ENCODE measurements at regions not wholly inside any gene's neighbourhood (a gene's known extent, or its start where the extent isn't known, plus 50 kb on each side); places are given as distances from the start of the nearest gene placed in this dataset.

GRCh38 chr7:25638590-25639244 lies 410.4 kb upstream of the NPVF start:
- DNase-seq = no peak

DNA sequence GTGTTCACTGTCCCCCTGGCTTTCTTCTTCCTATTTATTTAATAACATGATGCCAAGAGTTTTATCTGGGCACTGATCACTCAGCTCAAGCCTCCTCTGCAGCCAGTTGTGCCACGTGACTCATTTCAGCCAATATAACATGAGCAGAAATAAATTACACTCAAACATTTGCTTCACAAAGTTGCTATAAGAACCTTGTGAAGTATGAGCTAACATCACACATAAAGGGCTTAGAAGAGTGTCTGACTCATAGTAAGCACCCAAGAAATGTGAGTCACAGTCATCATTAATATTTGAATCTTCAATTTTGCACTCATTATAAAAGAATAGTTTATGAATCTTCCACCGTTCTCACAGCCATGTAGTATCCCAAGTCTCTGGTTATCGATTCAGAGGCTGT lies 414.6 kb upstream of the NPVF start:
- no peak for DNase-seq

GRCh38 chr7:25643286-25643685 lies 415.0 kb upstream of the NPVF start:
- no peak for DNase-seq

- DNase-seq = no peak
These were observed 415.6 kb upstream of the NPVF start for GRCh38 chr7:25643770-25644394.

- DNase-seq = no peak
These were observed 418.6 kb upstream of the NPVF start for GRCh38 chr7:25646726-25647413.

DNA sequence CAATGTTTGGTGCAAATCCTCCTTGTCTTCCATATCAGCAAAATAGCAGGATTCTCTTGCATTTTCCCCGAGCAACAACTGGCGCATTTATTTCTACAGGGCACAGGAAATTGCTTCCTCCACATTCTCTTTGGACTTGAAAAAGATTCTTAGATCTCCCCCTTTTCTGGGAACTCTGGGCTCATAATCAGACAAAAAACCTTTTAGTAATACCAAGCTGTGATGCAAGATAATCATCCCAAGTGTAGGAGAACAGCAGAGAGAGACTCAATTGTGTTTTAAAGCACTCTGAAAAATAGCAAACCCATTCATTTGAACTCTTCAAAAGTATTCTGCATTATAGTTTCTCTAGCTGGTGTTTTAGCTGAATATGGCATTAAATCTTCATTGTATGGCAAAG lies 419.6 kb upstream of the NPVF start:
- DNase-seq = no peak

GRCh38 chr7:25652366-25652765 lies 424.1 kb upstream of the NPVF start:
- DNase-seq = no peak

DNA sequence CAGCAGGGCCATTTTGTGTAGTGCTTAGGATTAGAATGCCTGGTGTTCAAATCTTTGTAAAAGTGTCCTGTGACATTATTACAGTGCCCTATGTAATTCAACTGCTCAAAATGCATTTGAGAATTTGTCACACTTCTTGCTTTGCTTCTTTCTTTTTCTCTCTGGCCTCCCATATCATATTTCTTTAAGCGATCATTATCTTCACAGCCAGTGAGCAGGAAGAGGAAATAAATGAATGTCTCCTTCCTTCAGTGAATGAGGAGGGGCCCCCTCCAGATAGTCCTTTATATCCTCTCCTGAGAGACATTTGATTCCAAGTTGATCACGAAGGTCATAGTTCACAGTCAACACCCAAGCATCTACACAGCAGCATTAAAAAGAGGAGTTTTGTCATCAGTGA lies 425.1 kb upstream of the NPVF start:
- no peak for DNase-seq

DNA sequence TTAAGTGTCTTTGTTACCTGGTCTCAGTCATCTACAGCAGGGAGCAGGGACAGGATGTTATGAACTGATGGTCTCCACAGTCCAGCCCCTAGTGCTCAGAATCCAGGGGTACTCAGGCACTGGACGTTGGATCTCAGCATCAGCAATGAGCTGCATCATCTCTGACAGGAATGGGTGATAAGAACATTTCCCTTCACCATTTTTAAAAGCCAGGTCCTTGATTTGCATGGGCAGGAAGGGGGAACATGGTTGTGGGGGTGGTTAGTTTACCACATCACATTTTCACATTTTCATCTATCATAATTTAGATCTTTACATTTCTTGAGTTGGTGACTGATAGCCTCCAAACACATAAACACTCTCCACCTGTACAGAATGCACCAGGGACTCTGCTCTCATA lies 427.8 kb upstream of the NPVF start:
- DNase-seq = no peak

GRCh38 chr7:25656581-25657026 lies 428.3 kb upstream of the NPVF start:
- DNase-seq = no peak

DNA sequence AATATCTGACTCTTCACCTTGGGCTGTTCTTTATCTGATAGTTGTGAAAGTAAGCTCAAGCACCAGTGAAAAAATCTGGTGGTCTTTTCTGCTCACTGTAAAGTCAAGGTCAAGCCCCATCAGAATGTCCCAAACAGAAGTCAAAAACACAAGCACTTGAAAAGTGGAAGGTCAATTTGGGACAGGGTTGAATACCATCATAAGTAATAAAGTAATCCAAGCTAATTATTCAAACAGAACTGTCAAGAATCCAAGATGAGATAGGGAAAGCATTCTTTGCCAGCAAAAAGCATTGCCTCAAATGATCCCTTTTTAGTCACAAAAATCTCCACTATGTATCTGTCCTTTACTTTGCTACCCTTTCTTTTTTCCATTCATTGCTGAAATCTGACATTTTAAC lies 430.1 kb upstream of the NPVF start:
- no peak for DNase-seq

DNA sequence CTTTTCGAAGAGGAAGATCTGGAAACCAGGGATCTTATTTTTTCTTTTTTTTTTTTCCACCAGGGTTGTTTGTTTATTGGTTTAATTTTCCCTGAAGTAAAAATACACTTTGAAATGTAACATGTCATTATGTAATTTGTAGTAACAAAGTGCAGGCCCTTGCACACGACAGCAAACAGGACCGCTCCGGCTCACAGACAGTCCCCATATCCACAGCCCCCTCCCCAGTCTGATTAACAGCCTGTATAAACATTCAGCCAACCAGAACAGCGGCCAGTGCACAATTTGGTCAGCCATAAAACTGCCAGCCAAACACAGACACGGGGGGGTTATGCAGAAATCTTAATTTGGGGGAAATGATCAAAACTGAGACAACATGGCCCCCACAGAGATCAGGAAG lies 431.6 kb upstream of the NPVF start:
- DNase-seq = no peak

- no peak for DNase-seq
These were observed 434.8 kb upstream of the NPVF start for GRCh38 chr7:25662841-25663800.

GRCh38 chr7:25663877-25664276 lies 435.6 kb upstream of the NPVF start:
- no peak for DNase-seq

- DNase-seq = no peak
These were observed 436.3 kb upstream of the NPVF start for GRCh38 chr7:25664593-25664992.

- DNase-seq = no peak
These were observed 437.1 kb upstream of the NPVF start for GRCh38 chr7:25665374-25665773.

DNA sequence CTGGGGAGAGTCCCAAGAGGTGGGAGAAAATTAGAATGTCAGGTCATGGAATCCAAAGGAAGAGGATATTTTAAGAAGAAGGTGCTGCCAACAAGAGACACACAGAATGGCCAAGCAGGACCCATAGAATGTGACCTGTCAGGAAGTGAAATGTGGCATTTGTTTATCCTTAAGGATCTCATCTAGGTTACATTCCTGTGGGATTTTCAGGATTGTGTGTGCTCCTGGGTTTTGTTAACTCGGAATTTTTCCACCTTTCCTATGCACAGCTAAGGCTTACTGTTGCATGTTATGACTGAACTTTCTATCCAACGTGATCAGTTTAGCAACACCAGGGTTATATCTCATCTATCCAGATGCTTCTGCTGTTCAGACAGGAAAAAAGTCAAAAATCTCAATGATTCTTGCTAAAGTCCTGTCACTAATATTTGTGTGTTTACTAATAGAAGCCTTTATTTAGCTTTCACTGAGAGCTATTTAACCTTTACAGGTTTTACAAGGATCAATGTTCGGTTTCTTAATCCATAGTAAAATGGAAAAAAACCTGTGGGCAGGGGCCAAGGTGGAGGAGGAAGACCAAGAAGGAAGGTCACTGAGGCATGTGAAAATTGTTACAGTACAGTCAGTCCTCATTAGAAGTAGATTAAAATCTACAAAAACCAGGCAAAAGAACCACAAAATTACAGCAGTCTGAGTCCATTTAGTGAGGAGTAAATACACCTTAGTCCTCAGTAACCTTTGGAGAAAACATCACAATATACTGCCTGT lies 437.8 kb upstream of the NPVF start:
- DNase-seq = no peak

DNA sequence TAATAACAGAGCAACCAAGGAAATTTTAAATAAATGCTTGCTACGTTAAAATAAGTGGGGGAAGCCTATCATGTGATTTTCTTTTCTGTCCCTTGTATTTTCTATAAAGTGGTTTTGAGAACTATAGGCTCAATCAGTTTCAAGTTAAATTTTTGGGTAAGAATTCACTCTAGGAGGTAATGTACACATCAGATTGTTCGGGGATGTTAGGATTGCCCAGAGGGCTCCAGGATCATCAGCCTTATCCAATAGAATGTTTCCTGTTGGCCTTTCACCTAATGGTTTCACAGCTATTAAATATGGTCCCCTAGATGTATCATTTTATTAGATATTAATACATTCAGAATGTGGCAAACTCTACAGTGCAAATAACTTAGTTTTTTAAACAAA lies 438.4 kb upstream of the NPVF start:
- DNase-seq = no peak

DNA sequence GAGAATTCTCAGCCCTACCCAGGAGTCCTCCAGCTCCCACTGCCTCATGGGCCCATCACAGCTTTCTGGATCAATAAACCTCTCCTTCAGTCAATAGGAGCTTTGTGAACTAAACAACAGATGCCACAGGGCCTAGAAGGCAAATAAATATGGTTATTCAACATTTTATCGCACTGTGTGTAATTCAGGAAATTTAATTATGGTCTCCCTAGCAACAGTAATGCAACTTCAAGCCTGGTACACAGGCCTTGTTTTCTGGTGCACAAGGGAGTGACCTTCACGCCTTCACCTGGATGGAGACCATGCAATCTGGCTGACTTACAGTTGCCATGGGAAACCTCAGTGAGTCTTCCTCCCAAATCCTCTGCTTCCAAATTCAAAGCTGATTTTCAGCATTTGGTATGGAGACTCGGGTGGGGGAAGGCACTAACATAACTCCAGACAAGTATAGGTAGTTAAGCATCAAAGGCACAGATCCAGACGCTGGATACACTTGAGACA lies 441.0 kb upstream of the NPVF start:
- no peak for DNase-seq

GRCh38 chr7:25669961-25670841 lies 441.9 kb upstream of the NPVF start:
- no peak for DNase-seq

DNA sequence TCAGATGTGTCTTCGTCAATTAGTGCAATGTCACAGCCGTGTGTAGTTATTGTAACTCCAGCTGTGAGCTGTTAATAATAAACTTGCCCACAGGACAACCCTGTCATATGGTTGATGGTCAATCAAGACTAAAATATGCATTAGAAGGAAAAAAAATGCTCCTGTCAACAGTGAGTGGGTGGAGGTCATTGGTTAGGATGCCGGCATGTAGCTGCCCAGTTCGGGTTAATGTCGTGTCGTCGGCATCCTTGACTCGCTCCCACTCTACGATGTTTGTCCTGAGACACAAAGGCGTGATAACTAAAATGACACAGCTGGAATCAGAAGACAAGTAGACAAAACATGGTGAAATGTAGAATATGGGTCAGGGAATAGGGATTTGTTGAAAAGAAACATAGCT lies 442.8 kb upstream of the NPVF start:
- no peak for DNase-seq
